ENCODE measurements at regions not wholly inside any gene's neighbourhood (a gene's known extent, or its start where the extent isn't known, plus 50 kb on each side); places are given as distances from the start of the nearest gene placed in this dataset.

- H3K27me3 ChIP-seq: no peaks in the 10 kb centered on the region
- intact Hi-C loops (cut with DNase I; ENCODE audit: low total_unique reads) (no loop called here), in situ Hi-C loops (cut with MboI; ENCODE audit: low pct_ligation_motif_present in 1 of 4, low pct_unique_long_range_greater_than_20kb in 1 of 4, low sequenced_read_pairs in 3 of 4) (no loop called here)
- H3K27ac ChIP-seq: no peak overlapping the region
- TF ChIP-seq POLR2AphosphoS5 (IDR thresholded peaks at IDR 0.05) (no peak), EP300 (IDR thresholded peaks at IDR 0.05; ENCODE audit: low read depth) (no peak), POLR2A (IDR thresholded peaks at IDR 0.05) (no peak)
- no peak overlapping the region for H3K4me3 ChIP-seq
- no peak for DNase-seq
- no peaks in the 10 kb centered on the region for H3K4me1 ChIP-seq
- H3K36me3 ChIP-seq: no peaks in the 10 kb centered on the region
- WGBS, 2 donors (ENCODE audit: low coverage in 1 of 2): 89 to 95% methylated on average over 1 of the region's 1 CpG
- no peaks in the 10 kb centered on the region for H3K9me3 ChIP-seq
These were observed 583.6 kb downstream of the FBXO15 start for GRCh38 chr18:73563901-73564472.

GRCh38 chr18:73563345-73563744 lies 584.3 kb downstream of the FBXO15 start:
- Histone ChIP-seq H3K36me3 (no peaks in the 10 kb centered on the region), H3K27me3 (no peaks in the 10 kb centered on the region), H3K9me3 (no peaks in the 10 kb centered on the region), H3K4me1 (no peaks in the 10 kb centered on the region), H3K27ac (no peak overlapping the region), H3K4me3 (no peak overlapping the region)
- intact Hi-C loops (cut with DNase I; ENCODE audit: low total_unique reads) (no loop called here), in situ Hi-C loops (cut with MboI; ENCODE audit: low pct_ligation_motif_present in 1 of 4, low pct_unique_long_range_greater_than_20kb in 1 of 4, low sequenced_read_pairs in 3 of 4) (no loop called here)
- 73 to 74% methylated on average over 2 to 4 of the region's 4 CpGs for WGBS, 2 donors (ENCODE audit: low coverage in 1 of 2)
- no peak for TF ChIP-seq POLR2AphosphoS5 (IDR thresholded peaks at IDR 0.05)
- TF ChIP-seq POLR2A (IDR thresholded peaks at IDR 0.05): no peak
- no peak for TF ChIP-seq CTCF (IDR thresholded peaks at IDR 0.05)
- TF ChIP-seq EP300 (IDR thresholded peaks at IDR 0.05; ENCODE audit: low read depth): no peak
- DNase-seq: no peak

DNA sequence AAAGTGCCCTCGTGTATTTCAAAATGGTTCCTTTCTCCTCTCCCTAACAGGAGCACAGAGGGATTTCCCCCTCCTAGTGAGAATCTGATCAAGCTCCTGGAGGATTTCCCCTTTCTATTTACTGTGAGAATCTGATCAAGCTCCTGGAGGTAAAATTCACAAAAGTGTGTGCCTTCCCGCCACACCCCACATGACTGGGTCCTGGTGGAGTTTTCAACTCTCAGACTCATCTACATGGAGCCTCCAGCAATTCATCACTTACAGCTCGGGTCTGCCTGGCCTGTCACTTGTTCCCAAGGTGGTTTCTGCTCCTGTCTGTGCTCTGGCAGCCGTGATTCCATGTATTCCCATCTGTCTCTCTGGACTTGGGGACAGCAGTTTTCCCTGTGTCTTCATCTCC lies 590.7 kb downstream of the FBXO15 start:
- Histone ChIP-seq H3K4me1 (no peaks in the 10 kb centered on the region), H3K27me3 (no peaks in the 10 kb centered on the region), H3K36me3 (no peaks in the 10 kb centered on the region), H3K4me3 (no peak overlapping the region), H3K27ac (no peak overlapping the region), H3K9me3 (no peaks in the 10 kb centered on the region)
- intact Hi-C loops (cut with DNase I; ENCODE audit: low total_unique reads) (no loop called here), in situ Hi-C loops (cut with MboI; ENCODE audit: low pct_ligation_motif_present in 1 of 4, low pct_unique_long_range_greater_than_20kb in 1 of 4, low sequenced_read_pairs in 3 of 4) (no loop called here)
- no peak for TF ChIP-seq POLR2AphosphoS5 (IDR thresholded peaks at IDR 0.05)
- no peak for TF ChIP-seq CTCF (IDR thresholded peaks at IDR 0.05)
- TF ChIP-seq EP300 (IDR thresholded peaks at IDR 0.05; ENCODE audit: low read depth): no peak
- TF ChIP-seq POLR2A (IDR thresholded peaks at IDR 0.05): no peak
- WGBS, 2 donors (ENCODE audit: low coverage in 1 of 2): 69% methylated on average over 4 of the region's 4 CpGs; no CpG with 5 or more reads in 1 of the 2 donors
- DNase-seq: no peak

DNA sequence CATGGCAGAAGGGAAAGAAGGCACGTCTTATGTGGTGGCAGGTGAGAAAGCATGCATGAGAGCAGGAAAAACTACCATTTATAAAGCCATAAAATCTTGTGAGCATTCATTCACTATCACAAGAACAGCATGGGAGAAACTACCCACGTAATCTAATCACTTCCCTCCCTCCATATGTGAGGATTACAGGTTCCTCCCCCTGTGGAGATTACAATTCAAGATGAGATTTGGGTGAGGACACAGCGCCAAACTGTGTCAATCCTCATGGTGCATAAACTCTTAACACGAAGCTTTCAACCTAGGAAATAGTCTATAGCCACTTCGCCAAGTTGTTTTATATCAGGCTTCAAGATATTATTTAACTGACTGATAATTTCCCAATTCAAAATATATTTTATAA lies 595.5 kb downstream of the FBXO15 start:
- Histone ChIP-seq H3K36me3 (no peaks in the 10 kb centered on the region), H3K27me3 (no peaks in the 10 kb centered on the region), H3K4me3 (no peak overlapping the region), H3K9me3 (no peaks in the 10 kb centered on the region), H3K4me1 (no peaks in the 10 kb centered on the region), H3K27ac (no peak overlapping the region)
- no peak for DNase-seq
- 50 to 67% methylated on average over 5 of the region's 5 CpGs for WGBS, 2 donors (ENCODE audit: low coverage in 1 of 2)
- in situ Hi-C loops (cut with MboI; ENCODE audit: low pct_ligation_motif_present in 1 of 4, low pct_unique_long_range_greater_than_20kb in 1 of 4, low sequenced_read_pairs in 3 of 4): no loop called here
- intact Hi-C loops (cut with DNase I; ENCODE audit: low total_unique reads): no loop called here
- TF ChIP-seq POLR2A (IDR thresholded peaks at IDR 0.05): no peak
- TF ChIP-seq POLR2AphosphoS5 (IDR thresholded peaks at IDR 0.05): no peak
- no peak for TF ChIP-seq EP300 (IDR thresholded peaks at IDR 0.05; ENCODE audit: low read depth)
- TF ChIP-seq CTCF (IDR thresholded peaks at IDR 0.05): no peak

- H3K4me3 ChIP-seq: no peak overlapping the region
- WGBS, 2 donors (ENCODE audit: low coverage in 1 of 2): 71 to 81% methylated on average over 3 of the region's 3 CpGs
- no peaks in the 10 kb centered on the region for H3K27me3 ChIP-seq
- H3K4me1 ChIP-seq: no peaks in the 10 kb centered on the region
- no peaks in the 10 kb centered on the region for H3K36me3 ChIP-seq
- in situ Hi-C loops (cut with MboI; ENCODE audit: low pct_ligation_motif_present in 1 of 4, low pct_unique_long_range_greater_than_20kb in 1 of 4, low sequenced_read_pairs in 3 of 4): no loop called here
- no peak for TF ChIP-seq CTCF (IDR thresholded peaks at IDR 0.05)
- no peak for TF ChIP-seq POLR2A (IDR thresholded peaks at IDR 0.05)
- no peak for TF ChIP-seq POLR2AphosphoS5 (IDR thresholded peaks at IDR 0.05)
- no peak for TF ChIP-seq EP300 (IDR thresholded peaks at IDR 0.05; ENCODE audit: low read depth)
- DNase-seq: no peak
- intact Hi-C loops (cut with DNase I; ENCODE audit: low total_unique reads): no loop called here
- H3K9me3 ChIP-seq: no peaks in the 10 kb centered on the region
- H3K27ac ChIP-seq: no peak overlapping the region
These were observed 596.4 kb downstream of the FBXO15 start for GRCh38 chr18:73551211-73551610.

Measured in transverse colon (tissue), 4 donors.